ENCODE measurements at regions not wholly inside any gene's neighbourhood (a gene's known extent, or its start where the extent isn't known, plus 50 kb on each side); places are given as distances from the start of the nearest gene placed in this dataset.

DNA sequence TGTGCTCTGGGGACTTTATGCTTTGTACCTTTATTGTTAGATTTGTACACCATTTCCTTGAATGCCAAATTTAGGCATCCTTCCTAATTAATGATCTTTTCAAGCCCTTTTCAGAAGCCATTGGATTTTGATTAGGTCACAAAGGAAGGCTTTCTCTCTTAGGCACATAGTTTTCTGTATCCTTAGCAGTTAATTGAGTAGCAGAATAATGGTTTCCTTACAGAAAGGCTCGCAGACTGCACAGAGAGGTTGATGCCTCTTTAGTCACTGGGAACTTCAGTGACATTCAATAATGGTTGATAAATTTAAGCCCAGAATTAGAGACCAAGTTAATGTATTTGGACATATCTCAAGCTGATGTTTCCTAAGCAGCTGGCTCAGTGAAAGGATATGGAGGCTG is 139.1 kb upstream of the VGLL2 start:
- CTCF ChIA-PET = no interaction called here
- POLR2A ChIA-PET = no interaction called here
- TF ChIP-seq, protein P1, sequence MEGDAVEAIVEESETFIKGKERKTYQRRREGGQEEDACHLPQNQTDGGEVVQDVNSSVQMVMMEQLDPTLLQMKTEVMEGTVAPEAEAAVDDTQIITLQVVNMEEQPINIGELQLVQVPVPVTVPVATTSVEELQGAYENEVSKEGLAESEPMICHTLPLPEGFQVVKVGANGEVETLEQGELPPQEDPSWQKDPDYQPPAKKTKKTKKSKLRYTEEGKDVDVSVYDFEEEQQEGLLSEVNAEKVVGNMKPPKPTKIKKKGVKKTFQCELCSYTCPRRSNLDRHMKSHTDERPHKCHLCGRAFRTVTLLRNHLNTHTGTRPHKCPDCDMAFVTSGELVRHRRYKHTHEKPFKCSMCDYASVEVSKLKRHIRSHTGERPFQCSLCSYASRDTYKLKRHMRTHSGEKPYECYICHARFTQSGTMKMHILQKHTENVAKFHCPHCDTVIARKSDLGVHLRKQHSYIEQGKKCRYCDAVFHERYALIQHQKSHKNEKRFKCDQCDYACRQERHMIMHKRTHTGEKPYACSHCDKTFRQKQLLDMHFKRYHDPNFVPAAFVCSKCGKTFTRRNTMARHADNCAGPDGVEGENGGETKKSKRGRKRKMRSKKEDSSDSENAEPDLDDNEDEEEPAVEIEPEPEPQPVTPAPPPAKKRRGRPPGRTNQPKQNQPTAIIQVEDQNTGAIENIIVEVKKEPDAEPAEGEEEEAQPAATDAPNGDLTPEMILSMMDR (IDR thresholded peaks at IDR 0.05; ENCODE audit: low read depth, low read length) = no peak

DNA sequence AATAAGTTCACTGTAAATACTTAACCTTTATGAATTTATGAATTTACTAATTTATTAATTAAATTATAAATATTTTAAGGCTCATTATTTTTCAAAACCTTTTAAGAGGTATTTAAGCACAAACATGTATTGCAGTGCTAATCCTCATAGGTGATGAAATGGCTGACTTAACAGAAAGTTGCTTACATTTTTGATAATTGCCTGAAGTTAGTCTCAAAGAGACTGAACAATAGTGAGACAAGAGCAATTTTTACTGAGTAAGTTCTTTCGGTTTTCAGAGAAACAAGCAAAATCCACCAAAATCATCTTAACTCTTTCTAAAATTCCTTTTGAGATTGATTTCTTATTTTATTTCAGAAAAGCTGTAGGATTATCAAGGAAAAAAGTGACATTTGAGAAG is 137.3 kb upstream of the VGLL2 start:
- Histone ChIP-seq H3K27ac (ENCODE audit: low read depth, low read length) (no peak overlapping the region), H3K4me3 (ENCODE audit: low read depth, low read length) (no peak overlapping the region), H3K27me3 (ENCODE audit: control insufficient read depth, insufficient read depth, low read length) (no peaks in the 10 kb centered on the region), H3K9me3 (ENCODE audit: control insufficient read depth, insufficient read depth, low read length) (no peaks in the 10 kb centered on the region)
- DNase-seq (ENCODE audit: low read depth, low spot score) = no peak
- CTCF ChIA-PET = no interaction called here
- POLR2A ChIA-PET = no interaction called here
- TF ChIP-seq, protein P1 (IDR thresholded peaks at IDR 0.05; ENCODE audit: low read depth, low read length) = no peak

More for the DNA sequence above, 139.1 kb upstream of the VGLL2 start:
- no peak overlapping the region for H3K4me3 ChIP-seq (ENCODE audit: low read depth, low read length)
- no peak for DNase-seq (ENCODE audit: low read depth, low spot score)
- no peaks in the 10 kb centered on the region for H3K27me3 ChIP-seq (ENCODE audit: control insufficient read depth, insufficient read depth, low read length)
- H3K27ac ChIP-seq (ENCODE audit: low read depth, low read length) = no peak overlapping the region
- no peaks in the 10 kb centered on the region for H3K9me3 ChIP-seq (ENCODE audit: control insufficient read depth, insufficient read depth, low read length)

GRCh38 chr6:117130125-117130524 is 135.2 kb upstream of the VGLL2 start:
- Histone ChIP-seq H3K9me3 (ENCODE audit: control insufficient read depth, insufficient read depth, low read length) (no peaks in the 10 kb centered on the region), H3K27ac (ENCODE audit: low read depth, low read length) (no peak overlapping the region), H3K27me3 (ENCODE audit: control insufficient read depth, insufficient read depth, low read length) (no peaks in the 10 kb centered on the region), H3K4me3 (ENCODE audit: low read depth, low read length) (no peak overlapping the region)
- POLR2A ChIA-PET = no interaction called here
- CTCF ChIA-PET = no interaction called here
- TF ChIP-seq, protein P1 (IDR thresholded peaks at IDR 0.05; ENCODE audit: low read depth, low read length) = no peak
- no peak for DNase-seq (ENCODE audit: low read depth, low spot score)

DNA sequence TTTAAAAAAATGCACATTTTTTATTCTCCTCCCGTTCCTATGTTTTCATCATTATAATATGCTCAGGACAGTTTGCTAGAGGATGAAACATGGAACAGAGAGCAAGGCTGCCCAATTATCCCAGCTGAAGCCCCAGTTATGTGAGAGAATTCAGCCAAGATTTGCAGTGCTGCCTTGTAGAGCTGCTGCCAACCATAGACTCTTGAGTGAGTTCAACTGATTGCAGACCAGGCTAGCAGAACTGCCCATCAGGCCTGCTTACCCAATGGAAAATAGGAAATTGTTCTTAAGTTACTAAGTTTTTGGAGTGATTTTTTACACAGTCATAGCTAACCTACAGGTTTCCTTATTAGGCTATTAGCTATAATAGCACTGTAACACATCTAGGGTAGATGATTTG is 128.7 kb upstream of the VGLL2 start:
- DNase-seq (ENCODE audit: low read depth, low spot score) = no peak
- peaks cover 2% of the 10 kb centered on the region; the same call in 1 of the 2 replicates for H3K9me3 ChIP-seq (ENCODE audit: control insufficient read depth, insufficient read depth, low read length)
- ChIA-PET CTCF (no interaction called here), POLR2A (no interaction called here)
- TF ChIP-seq, protein P1 (IDR thresholded peaks at IDR 0.05; ENCODE audit: low read depth, low read length) = no peak
- H3K4me3 ChIP-seq (ENCODE audit: low read depth, low read length) = no peak overlapping the region
- H3K27me3 ChIP-seq (ENCODE audit: control insufficient read depth, insufficient read depth, low read length) = no peaks in the 10 kb centered on the region
- no peak overlapping the region for H3K27ac ChIP-seq (ENCODE audit: low read depth, low read length)

- no peak overlapping the region for H3K27ac ChIP-seq (ENCODE audit: low read depth, low read length)
- H3K4me3 ChIP-seq (ENCODE audit: low read depth, low read length) = no peak overlapping the region
- no peak for DNase-seq (ENCODE audit: low read depth, low spot score)
- H3K9me3 ChIP-seq (ENCODE audit: control insufficient read depth, insufficient read depth, low read length) = peaks cover 2% of the 10 kb centered on the region; the same call in 1 of the 2 replicates
- TF ChIP-seq, protein P1 (IDR thresholded peaks at IDR 0.05; ENCODE audit: low read depth, low read length) = no peak
- ChIA-PET CTCF (no interaction called here), POLR2A (no interaction called here)
- no peaks in the 10 kb centered on the region for H3K27me3 ChIP-seq (ENCODE audit: control insufficient read depth, insufficient read depth, low read length)
Observed at GRCh38 chr6:117137711-117138110, 127.6 kb upstream of the VGLL2 start.

Data from AG04450 (cell line).